ENCODE measurements at regions not wholly inside any gene's neighbourhood (a gene's known extent, or its start where the extent isn't known, plus 50 kb on each side); places are given as distances from the start of the nearest gene placed in this dataset.

DNA sequence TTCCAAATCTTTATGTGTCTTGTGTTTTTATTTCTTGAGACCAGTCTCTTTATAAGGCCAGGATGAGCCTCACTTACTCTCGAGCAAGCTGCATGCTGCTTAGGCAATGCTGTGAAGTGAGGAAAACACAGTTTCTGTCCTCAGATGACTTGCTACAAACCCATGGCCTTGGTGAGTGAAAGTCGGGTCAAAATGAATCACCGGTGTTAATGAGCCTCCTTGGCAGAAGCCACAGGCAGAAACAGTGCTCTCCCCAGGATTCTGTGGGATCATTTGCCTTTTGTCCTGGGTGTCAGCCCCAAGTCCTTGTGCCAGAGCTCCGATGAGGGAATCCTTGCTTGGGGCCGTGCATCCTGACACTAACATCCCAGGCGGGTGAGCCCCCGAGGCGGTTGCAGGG is 482.5 kb downstream of the QKI start:
- H3K27me3 ChIP-seq (ENCODE audit: control insufficient read depth in 2 of 2, insufficient read depth in 2 of 2, low read length in 2 of 2) = peaks cover 30 to 40% of the 10 kb centered on the region in 2 experiments
- 3% methylated on average over 8 of the region's 8 CpGs for WGBS (ENCODE audit: insufficient coverage, low coverage, missing lambda C conversion rate)
- no peaks in the 10 kb centered on the region for H3K4me1 ChIP-seq (replicated peaks in 1 of 2; ENCODE audit: control insufficient read depth in 2 of 2, insufficient read depth in 2 of 2, low read length in 2 of 2)
- TF ChIP-seq, protein P1, sequence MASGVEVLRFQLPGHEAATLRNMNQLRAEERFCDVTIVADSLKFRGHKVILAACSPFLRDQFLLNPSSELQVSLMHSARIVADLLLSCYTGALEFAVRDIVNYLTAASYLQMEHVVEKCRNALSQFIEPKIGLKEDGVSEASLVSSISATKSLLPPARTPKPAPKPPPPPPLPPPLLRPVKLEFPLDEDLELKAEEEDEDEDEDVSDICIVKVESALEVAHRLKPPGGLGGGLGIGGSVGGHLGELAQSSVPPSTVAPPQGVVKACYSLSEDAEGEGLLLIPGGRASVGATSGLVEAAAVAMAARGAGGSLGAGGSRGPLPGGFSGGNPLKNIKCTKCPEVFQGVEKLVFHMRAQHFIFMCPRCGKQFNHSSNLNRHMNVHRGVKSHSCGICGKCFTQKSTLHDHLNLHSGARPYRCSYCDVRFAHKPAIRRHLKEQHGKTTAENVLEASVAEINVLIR (CRISPR knock-in tag; IDR thresholded peaks at IDR 0.05) = no peak
- TF ChIP-seq ESRRA (IDR thresholded peaks at IDR 0.05; ENCODE audit: borderline replicate concordance, low read depth) (no peak), HDAC3 (IDR thresholded peaks at IDR 0.05; ENCODE audit: borderline replicate concordance, partially characterized antibody) (no peak)
- no TSS peak for BruUV-seq (replicated peaks)
- CTCF ChIA-PET (ENCODE audit: low intra/inter-chr PET ratio) = no interaction called here
- no peak overlapping the region for H3K4me2 ChIP-seq (ENCODE audit: insufficient read depth, low read length)
- no peaks in the 10 kb centered on the region for H4K20me1 ChIP-seq (replicated peaks; ENCODE audit: control insufficient read depth, insufficient read depth, low read length)
- H3K36me3 ChIP-seq (ENCODE audit: control insufficient read depth, insufficient read depth, low read length) = no peaks in the 10 kb centered on the region
- intact Hi-C loops (cut with micrococcal nuclease) = no loop called here
- no peaks in the 10 kb centered on the region for H3K79me2 ChIP-seq (ENCODE audit: control insufficient read depth, insufficient read depth, low read length)
- DNase-seq (ENCODE audit: extremely low read depth in 1 of 4, low spot score in 3 of 4) (no peak), FAIRE-seq (peak; percentile 11), ATAC-seq (no peak)
- H3K4me3 ChIP-seq = no peak overlapping the region
- in situ Hi-C loops (cut with MboI) = no loop called here
- no peak overlapping the region for H2AFZ ChIP-seq (ENCODE audit: low read depth, low read length)
- H3K27ac ChIP-seq (ENCODE audit: extremely low read depth, low read depth, low read length) = no peak overlapping the region
- H3K9me1 ChIP-seq (ENCODE audit: control insufficient read depth, insufficient read depth, low read length) = no peaks in the 10 kb centered on the region
- no peak overlapping the region for H3K9ac ChIP-seq (ENCODE audit: insufficient read depth in 1 of 2, low read depth in 2 of 2, low read length in 2 of 2)
- no peaks in the 10 kb centered on the region for H3K9me3 ChIP-seq (replicated peaks; ENCODE audit: control insufficient read depth, insufficient read depth, low read depth, low read length)
- POLR2A ChIA-PET = no interaction called here

DNA sequence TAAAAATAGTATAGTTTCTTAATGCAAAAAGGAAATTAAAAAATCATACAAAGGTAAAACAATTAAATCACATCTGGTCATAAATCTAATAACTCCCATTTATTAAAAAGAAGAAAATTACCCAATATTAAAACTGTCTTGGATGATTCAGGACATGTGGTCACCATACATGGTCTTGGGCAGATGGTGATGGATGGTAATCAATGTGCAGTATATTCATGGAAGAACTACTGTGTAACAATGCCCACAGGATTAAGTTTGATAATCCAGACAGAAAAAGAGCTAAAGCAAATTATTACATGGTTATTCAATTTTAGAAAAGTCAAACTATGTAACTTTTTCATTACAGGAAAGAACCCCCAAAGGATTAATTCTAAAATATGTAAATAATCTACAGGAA is 480.6 kb downstream of the QKI start:
- no peak for FAIRE-seq
- no peaks in the 10 kb centered on the region for H3K9me3 ChIP-seq (replicated peaks; ENCODE audit: control insufficient read depth, insufficient read depth, low read depth, low read length)
- no peaks in the 10 kb centered on the region for H4K20me1 ChIP-seq (replicated peaks; ENCODE audit: control insufficient read depth, insufficient read depth, low read length)
- DNase-seq (ENCODE audit: extremely low read depth in 1 of 4, low spot score in 3 of 4) = no peak
- no peak for ATAC-seq
- H2AFZ ChIP-seq (ENCODE audit: low read depth, low read length) = no peak overlapping the region
- H3K27me3 ChIP-seq (ENCODE audit: control insufficient read depth in 2 of 2, insufficient read depth in 2 of 2, low read length in 2 of 2) = peaks cover 21 to 25% of the 10 kb centered on the region in 2 experiments
- ChIA-PET CTCF (ENCODE audit: low intra/inter-chr PET ratio) (no interaction called here), POLR2A (no interaction called here)
- no peaks in the 10 kb centered on the region for H3K4me1 ChIP-seq (replicated peaks in 1 of 2; ENCODE audit: control insufficient read depth in 2 of 2, insufficient read depth in 2 of 2, low read length in 2 of 2)
- H3K9ac ChIP-seq (ENCODE audit: insufficient read depth in 1 of 2, low read depth in 2 of 2, low read length in 2 of 2) = no peak overlapping the region
- no peak overlapping the region for H3K4me2 ChIP-seq (ENCODE audit: insufficient read depth, low read length)
- no TSS peak for BruUV-seq (replicated peaks)
- in situ Hi-C loops (cut with MboI) = no loop called here
- H3K9me1 ChIP-seq (ENCODE audit: control insufficient read depth, insufficient read depth, low read length) = no peaks in the 10 kb centered on the region
- no peaks in the 10 kb centered on the region for H3K36me3 ChIP-seq (ENCODE audit: control insufficient read depth, insufficient read depth, low read length)
- H3K79me2 ChIP-seq (ENCODE audit: control insufficient read depth, insufficient read depth, low read length) = no peaks in the 10 kb centered on the region
- H3K4me3 ChIP-seq = no peak overlapping the region
- intact Hi-C loops (cut with micrococcal nuclease) = no loop called here
- no peak overlapping the region for H3K27ac ChIP-seq (ENCODE audit: extremely low read depth, low read depth, low read length)
- TF ChIP-seq SAP30 (IDR thresholded peaks at IDR 0.05; ENCODE audit: borderline replicate concordance, insufficient read depth, low read depth, low read length, poor library complexity, severe bottlenecking) = no peak
- TF ChIP-seq NCOA6 (IDR thresholded peaks at IDR 0.05) = no peak
- TF ChIP-seq ZKSCAN8 (CRISPR knock-in tag; IDR thresholded peaks at IDR 0.05) = no peak
- TF ChIP-seq ZNF408 (CRISPR knock-in tag; IDR thresholded peaks at IDR 0.05; ENCODE audit: low read depth) = no peak
- no peak for TF ChIP-seq MTF1 (CRISPR knock-in tag; IDR thresholded peaks at IDR 0.05; ENCODE audit: borderline replicate concordance)
- TF ChIP-seq ZNF76 (CRISPR knock-in tag; IDR thresholded peaks at IDR 0.05; ENCODE audit: borderline replicate concordance) = no peak
- no peak for TF ChIP-seq HDAC3 (IDR thresholded peaks at IDR 0.05; ENCODE audit: borderline replicate concordance, partially characterized antibody)
- TF ChIP-seq, protein P2, sequence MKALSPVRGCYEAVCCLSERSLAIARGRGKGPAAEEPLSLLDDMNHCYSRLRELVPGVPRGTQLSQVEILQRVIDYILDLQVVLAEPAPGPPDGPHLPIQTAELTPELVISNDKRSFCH (CRISPR knock-in tag; IDR thresholded peaks at IDR 0.05) = no peak
- TF ChIP-seq, protein P2 (tag; IDR thresholded peaks at IDR 0.05) = no peak
- TF ChIP-seq, protein P3, sequence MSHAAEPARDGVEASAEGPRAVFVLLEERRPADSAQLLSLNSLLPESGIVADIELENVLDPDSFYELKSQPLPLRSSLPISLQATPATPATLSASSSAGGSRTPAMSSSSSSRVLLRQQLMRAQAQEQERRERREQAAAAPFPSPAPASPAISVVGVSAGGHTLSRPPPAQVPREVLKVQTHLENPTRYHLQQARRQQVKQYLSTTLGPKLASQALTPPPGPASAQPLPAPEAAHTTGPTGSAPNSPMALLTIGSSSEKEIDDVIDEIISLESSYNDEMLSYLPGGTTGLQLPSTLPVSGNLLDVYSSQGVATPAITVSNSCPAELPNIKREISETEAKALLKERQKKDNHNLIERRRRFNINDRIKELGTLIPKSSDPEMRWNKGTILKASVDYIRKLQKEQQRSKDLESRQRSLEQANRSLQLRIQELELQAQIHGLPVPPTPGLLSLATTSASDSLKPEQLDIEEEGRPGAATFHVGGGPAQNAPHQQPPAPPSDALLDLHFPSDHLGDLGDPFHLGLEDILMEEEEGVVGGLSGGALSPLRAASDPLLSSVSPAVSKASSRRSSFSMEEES (CRISPR knock-in tag; IDR thresholded peaks at IDR 0.05) = no peak
- TF ChIP-seq NFE2 (IDR thresholded peaks at IDR 0.05; ENCODE audit: low read depth) = no peak
- TF ChIP-seq TEAD4 (IDR thresholded peaks at IDR 0.05; ENCODE audit: low read length) = no peak
- no peak for TF ChIP-seq TEAD4 (CRISPR knock-in tag; IDR thresholded peaks at IDR 0.05; ENCODE audit: borderline replicate concordance)

Data from K562 (cell line).